T-cell (primary cell): ENCODE measurements at regions not wholly inside any gene's neighbourhood (a gene's known extent, or its start where the extent isn't known, plus 50 kb on each side); places are given as distances from the start of the nearest gene placed in this dataset.

Experiments used
- ATAC-seq, 4 experiments: fragments of 200-7000 bp in 3 of 4; fragments of 150-1000 bp in 1 of 4; cut with Tn5 transposase; replicated peaks in 1 of 4; 1 replicate in 3 of 4; 2 replicates in 1 of 4; pipeline ENCODE4 v1.10.0; 2021; ENCODE audit warnings: moderate library complexity in 3 of 4, mild to moderate bottlenecking in 2 of 4, moderate number of reproducible peaks in 1 of 4
- CTCF ChIA-PET, 2 donors: fragments of 300-600 bp; sonication (Branson Sonifier 250); formaldehyde crosslinking; loops; one replicate each; lab custom pipeline; 2022; ENCODE audit warnings: antibody characterized with exemption in 2 of 2; lab: Charles Lee
- POLR2A ChIA-PET, 2 donors: fragments of 300-600 bp; sonication (Branson Sonifier 250); formaldehyde crosslinking; loops; one replicate each; lab custom pipeline; 2022; ENCODE audit warnings: antibody characterized with exemption in 2 of 2; lab: Charles Lee
- DNase-seq, 35 experiments: peaks; one replicate each; pipeline versions ENCODE4 v3.0.0 to v3.0.0-alpha.2; 2013 to 2023
- H3K27ac ChIP-seq: one replicate; pipeline ENCODE4 v1.5.1; 2013; ENCODE audit warnings: low read length
- H3K27me3 ChIP-seq, 2 experiments: replicated peaks in 1 of 2; 1 replicate in 1 of 2; 2 replicates in 1 of 2; pipeline versions ENCODE4 v1.6.1 to v1.7.0; 2013; ENCODE audit warnings: low read length in 1 of 2, mixed read lengths in 1 of 2; ENCODE audit not compliant: control insufficient read depth in 2 of 2, insufficient read depth in 2 of 2; ENCODE audit errors: extremely low read depth in 1 of 2
- H3K36me3 ChIP-seq, 2 donors: 1 replicate in 1 of 2; 2 replicates in 1 of 2; pipeline versions ENCODE4 v1.6.1 to v1.7.0; 2013; ENCODE audit warnings: low read length in 1 of 2; ENCODE audit not compliant: control insufficient read depth in 2 of 2, insufficient read depth in 1 of 2; ENCODE audit errors: extremely low read depth in 1 of 2
- H3K4me1 ChIP-seq, 2 experiments: 1 replicate in 1 of 2; 2 replicates in 1 of 2; pipeline versions ENCODE4 v1.6.1 to v1.7.0; 2013; ENCODE audit warnings: low read length in 2 of 2, mixed read lengths in 1 of 2; ENCODE audit not compliant: insufficient read depth in 2 of 2, control insufficient read depth in 1 of 2; ENCODE audit errors: extremely low read depth in 1 of 2
- H3K4me3 ChIP-seq, 2 donors: 1 replicate in 1 of 2; 2 replicates in 1 of 2; pipeline versions ENCODE4 v1.5.1 to v1.7.0; 2013; ENCODE audit warnings: mild to moderate bottlenecking in 2 of 2, low read length in 1 of 2, moderate library complexity in 1 of 2; ENCODE audit not compliant: control insufficient read depth in 1 of 2; ENCODE audit errors: extremely low read depth in 1 of 2
- H3K9me3 ChIP-seq: 2 replicates; pipeline ENCODE4 v1.7.0; 2013
- H3K27ac Mint-ChIP-seq, 2 donors: one replicate each; pipeline ENCODE4 v1.8.0; 2020 to 2021; ENCODE audit warnings: mild to moderate bottlenecking in 2 of 2, mixed read lengths in 2 of 2
- H3K27me3 Mint-ChIP-seq, 2 donors: one replicate each; pipeline ENCODE4 v1.8.0; 2021 to 2022; ENCODE audit warnings: mixed read lengths in 2 of 2
- H3K36me3 Mint-ChIP-seq: one replicate; pipeline ENCODE4 v1.8.0; 2021; ENCODE audit warnings: mixed read lengths
- H3K4me1 Mint-ChIP-seq, 3 donors: one replicate each; pipeline ENCODE4 v1.8.0; 2020 to 2022; ENCODE audit warnings: mixed read lengths in 3 of 3, mild to moderate bottlenecking in 1 of 3
- H3K4me3 Mint-ChIP-seq, 3 donors: one replicate each; pipeline ENCODE4 v1.8.0; 2020 to 2022; ENCODE audit warnings: mild to moderate bottlenecking in 3 of 3, mixed read lengths in 3 of 3, moderate library complexity in 3 of 3
- H3K9me3 Mint-ChIP-seq, 3 donors: one replicate each; pipeline ENCODE4 v1.8.0; 2020 to 2022; ENCODE audit warnings: mixed read lengths in 3 of 3
- WGBS: methylation state at CpG from one replicate; pipeline ENCODE4 v1.1.5; 2013; ENCODE audit warnings: missing lambda C conversion rate; ENCODE audit not compliant: insufficient coverage; 5-methylcytosine and 5-hydroxymethylcytosine counted together

- Mint-ChIP-seq H3K27ac (no peak overlapping the region), H3K4me3 (no peak overlapping the region), H3K4me1 (no peaks in the 10 kb centered on the region), H3K9me3 (no peaks in the 10 kb centered on the region), H3K27me3 (peaks cover 11 to 26% of the 10 kb centered on the region in 2 donors), H3K36me3 (no peaks in the 10 kb centered on the region)
- 78% methylated on average over 3 of the region's 9 CpGs for WGBS
- Histone ChIP-seq H3K9me3 (no peaks in the 10 kb centered on the region), H3K27ac (no peak overlapping the region), H3K27me3 (peaks cover 0 to 6% of the 10 kb centered on the region in 2 experiments), H3K4me1 (no peaks in the 10 kb centered on the region), H3K4me3 (no peak overlapping the region), H3K36me3 (no peaks in the 10 kb centered on the region)
- DNase-seq = no peak
- ATAC-seq = no peak
- CTCF ChIA-PET = no interaction called here
- POLR2A ChIA-PET = no interaction called here
Observed at GRCh38 chr15:62598217-62598616, 433.1 kb upstream of the C2CD4B start.

- H3K9me3 ChIP-seq = no peaks in the 10 kb centered on the region
- DNase-seq = no peak
- Mint-ChIP-seq H3K27ac (no peak overlapping the region), H3K27me3 (peaks cover 4 to 16% of the 10 kb centered on the region in 2 donors), H3K36me3 (no peaks in the 10 kb centered on the region), H3K4me3 (no peak overlapping the region), H3K9me3 (no peaks in the 10 kb centered on the region), H3K4me1 (no peaks in the 10 kb centered on the region)
- H3K36me3 ChIP-seq = no peaks in the 10 kb centered on the region
- ChIA-PET CTCF (no interaction called here), POLR2A (no interaction called here)
- 68% methylated on average over 8 of the region's 13 CpGs for WGBS
- H3K4me1 ChIP-seq = no peaks in the 10 kb centered on the region
- no peak overlapping the region for H3K27ac ChIP-seq
- H3K4me3 ChIP-seq = no peak overlapping the region
- no peak for ATAC-seq
- H3K27me3 ChIP-seq = peaks cover 0 to 3% of the 10 kb centered on the region in 2 experiments
Observed at GRCh38 chr15:62599791-62600777, 435.0 kb upstream of the C2CD4B start.

- Mint-ChIP-seq H3K27ac (no peak overlapping the region), H3K4me3 (no peak overlapping the region), H3K4me1 (no peaks in the 10 kb centered on the region), H3K9me3 (no peaks in the 10 kb centered on the region), H3K36me3 (no peaks in the 10 kb centered on the region), H3K27me3 (peaks cover 7 to 11% of the 10 kb centered on the region in 2 donors)
- DNase-seq (no peak), ATAC-seq (no peak)
- Histone ChIP-seq H3K4me1 (no peaks in the 10 kb centered on the region), H3K27ac (no peak overlapping the region), H3K4me3 (no peak overlapping the region), H3K27me3 (peaks cover 0 to 6% of the 10 kb centered on the region in 2 experiments), H3K9me3 (no peaks in the 10 kb centered on the region), H3K36me3 (no peaks in the 10 kb centered on the region)
- WGBS = 82% methylated on average over 3 of the region's 9 CpGs
- ChIA-PET POLR2A (no interaction called here), CTCF (no interaction called here)
Observed at GRCh38 chr15:62601777-62602545, 436.9 kb upstream of the C2CD4B start.

GRCh38 chr15:62603742-62604141 lies 438.7 kb upstream of the C2CD4B start:
- H3K9me3 Mint-ChIP-seq = no peaks in the 10 kb centered on the region
- H3K27me3 Mint-ChIP-seq = peaks cover 18 to 19% of the 10 kb centered on the region in 2 donors
- no peak overlapping the region for H3K4me3 Mint-ChIP-seq
- H3K4me3 ChIP-seq = no peak overlapping the region
- DNase-seq = no peak
- CTCF ChIA-PET = interaction anchor here in 1 of 2 donors (0.8 kb wide), 1 partner anchor 43 kb away, joined by 3 read pairs; no protein-coding TSS in a partner anchor
- no peaks in the 10 kb centered on the region for H3K36me3 Mint-ChIP-seq
- POLR2A ChIA-PET = no interaction called here
- H3K27me3 ChIP-seq = peaks cover 0 to 6% of the 10 kb centered on the region in 2 experiments
- no peaks in the 10 kb centered on the region for H3K9me3 ChIP-seq
- WGBS = 91% methylated on average over 1 of the region's 1 CpG
- no peaks in the 10 kb centered on the region for H3K36me3 ChIP-seq
- no peak for ATAC-seq
- H3K27ac ChIP-seq = no peak overlapping the region
- H3K4me1 ChIP-seq = no peaks in the 10 kb centered on the region
- H3K27ac Mint-ChIP-seq = no peak overlapping the region
- no peaks in the 10 kb centered on the region for H3K4me1 Mint-ChIP-seq

- Histone ChIP-seq H3K4me3 (no peak overlapping the region), H3K27me3 (peaks cover 0 to 8% of the 10 kb centered on the region in 2 experiments), H3K4me1 (no peaks in the 10 kb centered on the region), H3K27ac (no peak overlapping the region), H3K9me3 (no peaks in the 10 kb centered on the region), H3K36me3 (no peaks in the 10 kb centered on the region)
- Mint-ChIP-seq H3K4me3 (no peak overlapping the region), H3K27ac (no peak overlapping the region), H3K36me3 (no peaks in the 10 kb centered on the region), H3K9me3 (no peaks in the 10 kb centered on the region), H3K4me1 (no peaks in the 10 kb centered on the region), H3K27me3 (peaks cover 20% of the 10 kb centered on the region in 2 donors)
- 100% methylated on average over 2 of the region's 7 CpGs for WGBS
- DNase-seq (no peak), ATAC-seq (no peak)
- ChIA-PET CTCF (no interaction called here), POLR2A (no interaction called here)
Observed at GRCh38 chr15:62605282-62605681, 437.3 kb upstream of the TPM1 start.

- DNase-seq (no peak), ATAC-seq (no peak)
- Mint-ChIP-seq H3K4me1 (no peaks in the 10 kb centered on the region), H3K27ac (no peak overlapping the region), H3K27me3 (peaks cover 23 to 25% of the 10 kb centered on the region in 2 donors), H3K4me3 (no peak overlapping the region), H3K36me3 (no peaks in the 10 kb centered on the region), H3K9me3 (no peaks in the 10 kb centered on the region)
- no peaks in the 10 kb centered on the region for H3K36me3 ChIP-seq
- CTCF ChIA-PET = no interaction called here
- H3K27me3 ChIP-seq = peaks cover 0 to 14% of the 10 kb centered on the region in 2 experiments
- no peak overlapping the region for H3K4me3 ChIP-seq
- no peaks in the 10 kb centered on the region for H3K4me1 ChIP-seq
- POLR2A ChIA-PET = no interaction called here
- no peaks in the 10 kb centered on the region for H3K9me3 ChIP-seq
- 90% methylated on average over 9 of the region's 14 CpGs for WGBS
- no peak overlapping the region for H3K27ac ChIP-seq
Observed at GRCh38 chr15:62606376-62607113, 436.0 kb upstream of the TPM1 start.
